HG03469 (cell line): ENCODE measurements at regions not wholly inside any gene's neighbourhood (a gene's known extent, or its start where the extent isn't known, plus 50 kb on each side); places are given as distances from the start of the nearest gene placed in this dataset.
"Not testable (repeated sequence)": the region's sequence is repeated elsewhere in the genome, so short reads cannot be mapped to it uniquely, and the experiment has no call there.

Experiments
- ATAC-seq: cut with Tn5 transposase; IDR thresholded peaks from one replicate; pipeline ENCODE4 v1.9.1; 2021; ENCODE audit warnings: mild to moderate bottlenecking, moderate library complexity, moderate number of reproducible peaks; ENCODE audit not compliant: unreplicated experiment

DNA sequence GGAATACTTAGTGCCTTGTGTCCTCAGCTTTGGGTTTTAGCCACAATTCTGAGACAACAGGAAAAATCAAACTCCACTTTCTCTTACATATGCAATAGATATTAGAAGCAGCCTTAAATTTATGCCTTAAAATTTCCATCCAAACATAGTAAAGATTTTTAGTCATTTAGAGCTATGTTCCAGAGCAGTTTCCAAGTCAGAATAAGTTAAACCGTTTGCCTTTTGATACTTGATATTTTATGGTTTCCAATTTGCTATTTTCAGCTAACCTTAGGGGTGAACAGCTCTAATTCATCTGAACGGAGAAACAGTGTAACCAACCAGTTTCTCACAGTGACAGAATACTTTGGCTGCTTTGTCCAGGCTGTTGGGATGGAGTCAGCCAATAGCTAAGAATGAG, 125.8 kb upstream of the RXFP1 start:
- ATAC-seq, result no peak

DNA sequence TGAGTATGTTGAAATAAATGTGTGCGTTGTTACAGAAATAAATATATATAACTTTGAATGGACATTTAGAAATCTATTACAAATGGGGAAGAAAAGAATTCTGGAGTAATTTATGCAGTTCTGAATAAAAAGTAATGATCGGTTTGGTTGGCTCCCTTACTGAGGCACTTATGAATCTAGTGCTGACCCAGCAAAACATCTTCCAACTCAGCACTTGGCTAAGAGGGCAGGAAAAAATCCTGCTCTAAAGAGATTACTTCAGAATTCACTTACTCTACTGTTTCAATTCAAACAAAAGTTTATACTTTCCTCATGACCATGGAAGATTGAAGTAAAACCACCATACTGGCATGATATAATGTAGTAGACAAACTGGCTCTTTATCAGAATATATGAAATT, 123.9 kb upstream of the RXFP1 start:
- no peak for ATAC-seq

DNA sequence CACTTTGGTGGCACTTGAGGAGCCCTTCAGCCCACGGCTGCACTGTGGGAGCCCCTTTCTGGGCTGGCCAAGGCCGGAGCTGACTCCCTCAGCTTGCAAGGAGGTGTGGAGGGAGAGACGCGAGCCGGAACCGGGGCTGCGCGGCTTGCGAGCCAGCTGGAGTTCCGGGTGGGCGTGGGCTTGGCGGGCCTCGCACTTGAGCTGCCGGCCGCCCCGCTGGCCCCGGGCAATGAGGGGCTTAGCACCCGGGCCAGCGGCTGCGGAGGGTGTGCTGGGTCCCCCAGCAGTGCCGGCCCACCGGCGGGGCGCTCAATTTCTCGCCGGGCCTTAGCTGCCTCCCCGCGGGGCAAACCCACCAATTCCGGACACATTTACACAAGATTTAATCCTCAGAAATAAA, 113.7 kb upstream of the RXFP1 start:
- not testable (repeated sequence) for ATAC-seq

- ATAC-seq, result no peak
Measured at GRCh38 chr4:158410272-158410671, 111.4 kb upstream of the RXFP1 start.

DNA sequence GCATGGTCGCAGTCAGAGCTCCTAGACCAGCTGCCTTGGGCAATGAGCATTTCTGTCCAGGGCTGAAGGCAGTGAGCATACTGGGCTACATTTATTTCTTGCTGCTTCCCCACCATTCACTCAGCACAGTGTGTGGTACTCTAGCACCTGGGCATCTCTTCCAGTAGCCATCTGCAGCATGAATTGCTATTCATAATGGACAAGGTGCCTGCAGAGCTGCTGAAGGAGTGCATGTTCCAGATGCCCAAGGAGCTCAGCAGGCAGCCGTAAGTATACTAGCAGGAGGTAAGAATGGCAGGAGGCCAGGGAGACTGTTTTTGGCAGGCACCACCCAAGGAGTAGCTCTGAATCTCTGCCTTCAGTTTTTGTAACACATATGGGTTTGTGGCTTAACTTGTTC, 110.4 kb upstream of the RXFP1 start:
- no peak for ATAC-seq

DNA sequence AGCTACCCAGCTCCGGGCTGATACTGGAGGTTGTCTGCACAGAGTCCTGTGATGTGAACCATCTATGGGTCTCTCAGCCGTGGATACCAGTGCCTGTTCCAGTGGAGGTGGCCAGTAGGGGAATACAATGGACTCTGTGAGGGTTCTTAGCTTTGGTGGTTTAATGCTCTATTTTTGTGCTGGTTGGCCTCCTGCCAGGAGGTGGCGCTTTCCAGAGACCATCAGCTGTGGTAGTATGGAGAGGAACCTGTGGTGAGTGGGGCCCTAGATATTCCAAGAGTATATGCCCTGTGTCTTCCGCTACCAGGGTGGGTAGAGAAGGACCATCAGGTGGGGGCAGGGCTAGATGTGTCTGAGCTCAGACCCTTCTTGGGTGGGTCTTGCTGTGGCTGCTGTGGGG, 103.0 kb upstream of the RXFP1 start:
- ATAC-seq, result not testable (repeated sequence)

- no peak for ATAC-seq
Measured at GRCh38 chr4:158420782-158421181, 100.9 kb upstream of the RXFP1 start.

- ATAC-seq, result no peak
Measured at GRCh38 chr4:158422546-158422945, 99.1 kb upstream of the RXFP1 start.

DNA sequence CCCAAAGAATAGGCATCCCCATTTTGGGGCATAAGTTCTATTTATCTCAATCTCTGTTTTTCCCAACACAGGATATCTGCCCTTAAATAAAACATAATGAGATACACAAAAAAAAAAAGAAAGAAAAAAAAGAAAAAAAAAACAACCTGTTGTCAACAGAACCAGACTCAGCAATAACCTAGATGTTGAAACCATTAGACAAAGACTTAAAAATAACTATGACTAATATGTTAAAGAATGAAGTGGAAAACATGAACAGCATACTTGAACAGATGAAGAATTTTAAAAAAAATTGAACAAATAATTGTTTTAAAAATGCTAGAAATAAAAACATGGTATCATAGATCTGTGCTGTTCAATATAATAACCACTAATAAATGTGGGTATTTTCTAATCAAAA, 93.4 kb upstream of the RXFP1 start:
- no peak for ATAC-seq

GRCh38 chr4:158442736-158443135, 78.9 kb upstream of the RXFP1 start:
- no peak for ATAC-seq

DNA sequence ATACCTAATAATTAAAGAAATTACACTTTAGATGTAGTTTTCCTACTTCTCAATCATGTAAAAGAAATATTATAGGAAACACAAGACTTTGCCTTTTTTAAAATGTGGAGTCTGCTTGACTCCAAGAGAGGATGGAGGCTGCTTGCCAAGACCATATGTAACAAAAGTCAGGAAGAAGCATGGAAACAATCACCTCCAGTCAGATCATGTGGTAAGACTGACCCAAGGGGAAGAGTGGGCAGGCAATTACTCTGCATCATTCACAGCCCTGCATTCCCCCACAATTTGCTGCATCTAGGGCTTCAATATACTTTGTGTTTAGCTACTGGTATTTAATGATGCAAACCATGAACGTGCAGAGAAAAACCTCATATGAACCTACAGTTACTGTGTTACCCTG, 78.0 kb upstream of the RXFP1 start:
- ATAC-seq, result no peak

- ATAC-seq, result no peak
Measured at GRCh38 chr4:158444621-158445020, 77.1 kb upstream of the RXFP1 start.

- no peak for ATAC-seq
Measured at GRCh38 chr4:158446106-158446505, 75.6 kb upstream of the RXFP1 start.

DNA sequence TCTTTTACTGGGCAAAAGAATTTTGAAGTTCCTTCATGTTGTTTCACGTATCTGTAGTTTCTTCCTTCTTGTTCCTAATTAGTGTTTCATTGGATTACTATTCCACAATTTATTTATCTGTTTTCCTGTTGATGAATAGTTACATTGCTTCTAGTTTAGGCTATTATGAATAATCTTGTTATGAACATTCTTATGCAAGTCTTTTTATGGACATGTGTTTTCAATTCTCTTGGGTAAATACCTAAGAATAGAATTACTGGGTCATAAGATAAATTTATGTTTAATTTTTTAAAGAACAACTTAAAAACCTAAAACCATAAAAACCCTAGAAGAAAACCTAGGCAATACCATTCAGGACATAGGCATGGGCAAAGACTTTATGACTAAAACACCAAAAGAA, 70.9 kb upstream of the RXFP1 start:
- no peak for ATAC-seq

DNA sequence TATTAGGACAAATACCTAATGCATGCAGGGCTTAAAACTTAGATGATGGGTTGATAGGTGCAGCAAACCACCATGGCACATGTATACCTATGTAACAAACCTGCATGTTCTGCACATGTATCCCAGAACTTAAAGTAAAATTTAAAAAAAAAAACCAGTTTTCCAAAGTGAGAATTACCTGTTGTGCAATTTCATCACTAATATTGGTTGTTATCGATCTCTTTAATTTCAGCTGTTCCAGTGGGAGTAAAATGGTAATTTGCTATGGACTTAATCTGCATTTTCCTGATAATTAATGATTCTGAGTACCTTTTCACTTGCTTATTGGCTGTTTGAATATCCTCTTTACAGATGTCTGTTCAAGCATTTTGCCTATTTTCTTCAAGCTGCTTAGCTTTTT, 69.6 kb upstream of the RXFP1 start:
- not testable (repeated sequence) for ATAC-seq

DNA sequence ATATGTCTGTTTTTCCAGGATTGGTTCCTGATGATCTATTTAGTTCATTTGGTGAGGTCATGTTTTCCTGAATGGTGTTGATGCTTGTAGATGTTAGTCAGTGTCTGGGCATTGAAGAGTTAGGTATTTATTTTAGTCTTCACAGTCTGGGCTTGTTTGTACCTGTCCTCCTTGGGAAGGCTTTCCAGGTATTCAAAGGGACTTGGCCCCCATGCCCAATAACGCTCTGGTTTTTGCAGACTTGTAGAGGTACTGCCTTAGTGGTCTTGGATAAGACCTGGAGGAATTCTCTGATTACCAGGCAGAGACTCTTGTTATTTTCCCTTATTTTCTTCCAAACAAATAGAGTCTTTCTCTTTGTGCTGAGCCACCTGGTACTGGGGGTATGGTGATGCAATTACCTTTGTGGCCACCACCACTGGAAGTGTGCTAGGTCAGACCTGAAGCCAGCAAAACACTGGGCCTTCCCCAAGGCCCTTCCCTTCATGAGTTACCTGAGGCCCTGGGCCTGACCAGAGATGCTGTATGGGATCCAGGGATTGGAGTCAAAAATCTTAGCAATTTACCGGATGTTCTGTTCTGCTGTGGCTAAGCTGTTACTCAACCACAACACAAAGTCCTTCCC, 63.3 kb upstream of the RXFP1 start:
- no peak for ATAC-seq

GRCh38 chr4:158459085-158459820, 62.4 kb upstream of the RXFP1 start:
- no peak for ATAC-seq

- no peak for ATAC-seq
Measured at GRCh38 chr4:158461336-158461735, 60.3 kb upstream of the RXFP1 start.

GRCh38 chr4:158462611-158463010, 59.1 kb upstream of the RXFP1 start:
- ATAC-seq, result no peak
